Neuronal stem cell (in vitro differentiated cells): ENCODE measurements at regions not wholly inside any gene's neighbourhood (a gene's known extent, or its start where the extent isn't known, plus 50 kb on each side); places are given as distances from the start of the nearest gene placed in this dataset.
"Not testable (repeated sequence)": the region's sequence is repeated elsewhere in the genome, so short reads cannot be mapped to it uniquely, and the experiment has no call there.

Experiments used
- DNase-seq: peaks from one replicate; pipeline ENCODE4 v3.0.0-alpha.2; 2013; ENCODE audit warnings: low spot score
- H2AFZ ChIP-seq: one replicate; pipeline ENCODE4 v1.6.1; 2013; ENCODE audit warnings: mild to moderate bottlenecking, low read length, inconsistent platforms
- H2AK5ac ChIP-seq: 2 replicates; pipeline ENCODE4 v1.6.1; 2013; ENCODE audit warnings: low read depth, mild to moderate bottlenecking, inconsistent platforms, low read length, moderate library complexity, mixed read lengths
- H2BK120ac ChIP-seq: 2 replicates; pipeline ENCODE4 v1.6.1; 2013; ENCODE audit warnings: low read depth, mild to moderate bottlenecking, inconsistent platforms, low read length, moderate library complexity, mixed read lengths
- H2BK12ac ChIP-seq: one replicate; pipeline ENCODE4 v1.6.1; 2013; ENCODE audit warnings: low read length, inconsistent platforms
- H2BK15ac ChIP-seq: 2 replicates; pipeline ENCODE4 v1.6.1; 2013; ENCODE audit warnings: mild to moderate bottlenecking, low read length, inconsistent platforms, mixed read lengths
- H2BK5ac ChIP-seq: one replicate; pipeline ENCODE4 v1.6.1; 2013; ENCODE audit warnings: inconsistent platforms, mild to moderate bottlenecking, low read length, moderate library complexity
- H3K14ac ChIP-seq: one replicate; pipeline ENCODE4 v1.6.1; 2013; ENCODE audit warnings: low read length, inconsistent platforms
- H3K18ac ChIP-seq: 2 replicates; pipeline ENCODE4 v1.6.1; 2013; ENCODE audit warnings: low read length, inconsistent platforms
- H3K23ac ChIP-seq: 2 replicates; pipeline ENCODE4 v1.6.1; 2013; ENCODE audit warnings: low read depth, mild to moderate bottlenecking, mixed read lengths, low read length, inconsistent platforms; ENCODE audit not compliant: poor library complexity
- H3K27ac ChIP-seq: replicated peaks from 3 replicates; pipeline ENCODE4 v1.5.1; 2013; ENCODE audit warnings: low read length, inconsistent platforms
- H3K27me3 ChIP-seq, 3 experiments: 2 replicates each; pipeline ENCODE4 v1.6.1; 2013; ENCODE audit warnings: low read length in 3 of 3, mild to moderate bottlenecking in 2 of 3, inconsistent platforms in 1 of 3, low read depth in 1 of 3, mixed read lengths in 1 of 3, moderate library complexity in 1 of 3; ENCODE audit not compliant: control insufficient read depth in 3 of 3, insufficient read depth in 3 of 3
- H3K36me3 ChIP-seq, 2 donors: replicated peaks in 1 of 2; 2 replicates each; pipeline ENCODE4 v1.6.1; 2013; ENCODE audit warnings: low read length in 2 of 2; ENCODE audit not compliant: control insufficient read depth in 2 of 2, insufficient read depth in 2 of 2
- H3K4ac ChIP-seq: 2 replicates; pipeline ENCODE4 v1.6.1; 2013; ENCODE audit warnings: inconsistent platforms, mild to moderate bottlenecking, low read length, moderate library complexity
- H3K4me1 ChIP-seq, 2 donors: 1 replicate in 1 of 2; 2 replicates in 1 of 2; pipeline ENCODE4 v1.6.1; 2013; ENCODE audit warnings: low read length in 2 of 2, low read depth in 1 of 2; ENCODE audit not compliant: control insufficient read depth in 2 of 2, insufficient read depth in 1 of 2
- H3K4me2 ChIP-seq: one replicate; pipeline ENCODE4 v1.6.1; 2013; ENCODE audit warnings: mild to moderate bottlenecking, low read length, inconsistent platforms; ENCODE audit not compliant: insufficient read depth, poor library complexity, severe bottlenecking
- H3K4me3 ChIP-seq, 2 donors: 2 replicates each; pipeline ENCODE4 v1.5.1; 2013; ENCODE audit warnings: low read length in 2 of 2, mild to moderate bottlenecking in 2 of 2, inconsistent platforms in 1 of 2, moderate library complexity in 1 of 2
- H3K79me1 ChIP-seq: one replicate; pipeline ENCODE4 v1.6.1; 2013; ENCODE audit warnings: low read depth, mild to moderate bottlenecking, inconsistent platforms, low read length, moderate library complexity
- H3K9ac ChIP-seq: one replicate; pipeline ENCODE4 v1.6.1; 2013; ENCODE audit warnings: mild to moderate bottlenecking, low read depth, low read length, inconsistent platforms; ENCODE audit not compliant: poor library complexity
- H3K9me3 ChIP-seq, 2 donors: replicated peaks in 1 of 2; 2 replicates each; pipeline versions ENCODE3 to v1.6.1; 2013; ENCODE audit warnings: low read length in 2 of 2, mild to moderate bottlenecking in 2 of 2, inconsistent platforms in 1 of 2, low read depth in 1 of 2, mixed read lengths in 1 of 2, moderate library complexity in 1 of 2; ENCODE audit not compliant: control insufficient read depth in 2 of 2, insufficient read depth in 1 of 2
- H4K8ac ChIP-seq: one replicate; pipeline ENCODE4 v1.6.1; 2013; ENCODE audit warnings: low read depth, mild to moderate bottlenecking, inconsistent platforms, low read length, moderate library complexity
- H4K91ac ChIP-seq: one replicate; pipeline ENCODE4 v1.6.1; 2013; ENCODE audit warnings: low read length, low read depth, mild to moderate bottlenecking, inconsistent platforms; ENCODE audit not compliant: poor library complexity
- WGBS, 2 donors: extraction: QIAGEN DNeasy Blood & Tissue Kit; methylation state at CpG; one replicate each; pipeline ENCODE4 v1.1.7; 2013; ENCODE audit warnings: missing lambda C conversion rate in 2 of 2, mixed read lengths in 1 of 2; ENCODE audit not compliant: insufficient read length in 2 of 2, insufficient replicate concordance in 1 of 2; ENCODE audit errors: extremely low coverage in 2 of 2; 5-methylcytosine and 5-hydroxymethylcytosine counted together

DNA sequence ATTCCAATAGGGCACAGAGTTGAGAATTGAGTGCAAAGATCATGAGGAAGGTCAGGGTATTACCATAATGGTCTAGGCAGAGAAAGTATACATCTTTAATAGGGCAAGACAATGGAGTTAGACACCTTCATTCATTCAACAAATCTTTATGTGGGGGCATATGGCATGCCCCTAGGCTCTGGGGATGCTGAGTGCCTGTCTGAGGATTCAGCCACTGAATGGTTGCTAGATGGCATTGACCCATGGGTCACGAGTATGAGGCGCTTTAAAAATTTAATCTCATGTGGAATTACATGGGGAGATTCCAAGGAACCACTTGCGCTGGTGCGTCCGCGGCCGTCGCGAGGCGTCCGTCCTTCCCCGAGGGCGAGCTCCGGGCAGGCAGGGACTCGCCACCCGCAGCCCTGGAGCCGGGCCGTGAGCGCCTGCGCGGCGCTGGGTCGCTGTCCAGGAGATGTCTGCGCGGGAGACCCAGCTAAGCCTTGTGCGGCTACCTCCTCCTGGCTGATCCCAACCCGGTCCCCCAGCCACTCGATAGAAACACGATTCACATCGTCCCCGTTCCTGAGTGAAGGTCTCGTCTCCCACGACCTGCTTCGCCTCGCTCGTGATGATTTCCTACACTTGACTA is 152.1 kb upstream of the ZNF322 start:
- H3K23ac ChIP-seq, H3K9ac ChIP-seq, H3K27me3 ChIP-seq, H3K36me3 ChIP-seq, H3K27ac ChIP-seq, H3K18ac ChIP-seq, H3K4me1 ChIP-seq, DNase-seq, H3K79me1 ChIP-seq, H2AFZ ChIP-seq, H3K4me3 ChIP-seq, H3K9me3 ChIP-seq, H2BK12ac ChIP-seq, H2BK15ac ChIP-seq, H2AK5ac ChIP-seq, H3K4ac ChIP-seq, H3K4me2 ChIP-seq, H2BK5ac ChIP-seq, H2BK120ac ChIP-seq, H3K14ac ChIP-seq, H4K91ac ChIP-seq, H4K8ac ChIP-seq: not testable (repeated sequence)
- WGBS, 2 donors, result no CpG with 5 or more reads among the region's 36 CpGs

DNA sequence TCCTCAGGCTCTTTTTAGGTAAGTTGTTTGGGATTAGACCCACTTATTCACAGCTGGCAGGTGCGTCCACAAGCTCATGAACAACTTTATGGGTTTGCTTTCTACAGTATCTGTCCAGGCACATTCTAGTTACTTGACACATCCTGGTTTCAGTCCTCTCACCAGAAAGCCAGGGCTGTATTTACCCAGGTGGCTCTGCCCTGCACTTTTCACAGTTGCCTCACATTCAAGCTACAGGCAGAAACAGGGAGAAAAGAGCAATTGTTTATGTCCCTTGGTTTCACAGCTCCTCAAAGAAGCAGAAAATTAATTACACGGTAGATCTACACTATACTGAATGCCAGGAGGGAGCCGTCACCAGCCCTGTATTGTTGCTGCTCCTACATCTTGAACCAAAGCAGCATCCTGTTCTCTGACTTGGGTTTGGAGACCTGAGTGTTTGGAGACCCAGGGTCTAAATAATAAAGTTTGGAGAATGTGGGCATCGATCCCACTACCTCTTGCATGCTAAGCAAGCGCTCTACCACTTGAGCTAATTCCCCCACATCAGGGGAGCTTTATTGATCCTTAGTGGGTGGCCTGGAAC is 159.2 kb upstream of the ZNF322 start:
- H3K27ac ChIP-seq, H2BK12ac ChIP-seq, H3K4ac ChIP-seq, H2BK120ac ChIP-seq, H2AFZ ChIP-seq, H4K91ac ChIP-seq, H3K4me1 ChIP-seq, H2AK5ac ChIP-seq, H3K9ac ChIP-seq, H3K27me3 ChIP-seq, DNase-seq, H3K4me3 ChIP-seq, H3K79me1 ChIP-seq, H3K4me2 ChIP-seq, H3K9me3 ChIP-seq, H3K14ac ChIP-seq, H3K36me3 ChIP-seq, H4K8ac ChIP-seq, H3K18ac ChIP-seq, H2BK15ac ChIP-seq, H2BK5ac ChIP-seq, H3K23ac ChIP-seq: not testable (repeated sequence)
- no CpG with 5 or more reads among the region's 5 CpGs for WGBS, 2 donors

DNA sequence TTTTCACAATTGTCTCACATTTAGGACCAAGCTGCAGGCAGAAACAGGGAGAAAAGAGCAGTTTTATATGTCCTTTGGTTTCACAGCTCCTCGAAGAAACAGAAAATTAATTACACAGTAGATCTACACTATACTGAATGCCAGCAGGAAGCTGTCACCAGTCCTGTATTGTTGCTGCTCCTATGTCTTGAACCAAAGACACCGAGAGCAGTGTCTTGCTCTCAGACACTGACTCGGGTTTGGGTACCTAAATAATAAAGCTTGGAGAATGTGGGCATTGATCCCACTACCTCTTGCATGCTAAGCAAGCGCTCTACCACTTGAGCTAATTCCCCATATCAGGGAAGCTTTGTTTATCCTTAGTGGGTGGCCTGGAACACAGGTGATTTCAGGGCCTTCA is 168.4 kb upstream of the ZNF322 start:
- H4K8ac ChIP-seq, DNase-seq, H3K23ac ChIP-seq, H3K27ac ChIP-seq, H3K4me3 ChIP-seq, H3K9me3 ChIP-seq, H2BK120ac ChIP-seq, H3K4me2 ChIP-seq, H3K36me3 ChIP-seq, H4K91ac ChIP-seq, H3K4me1 ChIP-seq, H3K9ac ChIP-seq, H3K79me1 ChIP-seq, H3K27me3 ChIP-seq, H2BK12ac ChIP-seq, H3K4ac ChIP-seq, H2AK5ac ChIP-seq, H3K18ac ChIP-seq, H2BK5ac ChIP-seq, H3K14ac ChIP-seq, H2AFZ ChIP-seq, H2BK15ac ChIP-seq: not testable (repeated sequence)
- no CpG with 5 or more reads among the region's 4 CpGs for WGBS, 2 donors

DNA sequence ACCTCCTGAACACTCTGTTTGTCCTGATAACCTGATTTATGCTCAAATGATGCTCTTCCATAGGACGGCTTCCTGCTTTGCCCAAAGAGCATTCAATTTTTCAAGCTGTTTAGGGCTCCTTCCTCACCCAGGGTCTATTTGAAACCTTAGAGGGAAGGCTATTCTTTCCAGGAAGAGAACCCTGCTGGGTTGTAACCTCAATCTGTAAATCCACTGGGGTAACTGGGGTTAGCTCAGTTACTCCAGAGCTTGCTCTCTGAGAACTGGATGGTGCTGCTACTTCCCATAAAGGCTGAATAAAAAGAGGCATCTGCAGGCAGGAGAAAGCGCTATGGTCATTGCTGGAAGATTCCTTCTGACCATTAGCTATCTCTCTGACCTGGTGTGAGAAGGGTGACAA is 169.9 kb upstream of the ZNF322 start:
- H3K23ac ChIP-seq, H3K18ac ChIP-seq, H3K4me1 ChIP-seq, H3K27ac ChIP-seq, H3K79me1 ChIP-seq, H2BK5ac ChIP-seq, H3K36me3 ChIP-seq, H2BK12ac ChIP-seq, H2AFZ ChIP-seq, H3K9ac ChIP-seq, H4K91ac ChIP-seq, H2AK5ac ChIP-seq, H3K9me3 ChIP-seq, H3K14ac ChIP-seq, H3K27me3 ChIP-seq, H2BK15ac ChIP-seq, H3K4me2 ChIP-seq, H2BK120ac ChIP-seq, DNase-seq, H3K4ac ChIP-seq, H3K4me3 ChIP-seq, H4K8ac ChIP-seq: not testable (repeated sequence)
- no CpG with 5 or more reads among the region's 2 CpGs for WGBS, 2 donors
